ENCODE measurements at regions not wholly inside any gene's neighbourhood (a gene's known extent, or its start where the extent isn't known, plus 50 kb on each side); places are given as distances from the start of the nearest gene placed in this dataset.

DNA sequence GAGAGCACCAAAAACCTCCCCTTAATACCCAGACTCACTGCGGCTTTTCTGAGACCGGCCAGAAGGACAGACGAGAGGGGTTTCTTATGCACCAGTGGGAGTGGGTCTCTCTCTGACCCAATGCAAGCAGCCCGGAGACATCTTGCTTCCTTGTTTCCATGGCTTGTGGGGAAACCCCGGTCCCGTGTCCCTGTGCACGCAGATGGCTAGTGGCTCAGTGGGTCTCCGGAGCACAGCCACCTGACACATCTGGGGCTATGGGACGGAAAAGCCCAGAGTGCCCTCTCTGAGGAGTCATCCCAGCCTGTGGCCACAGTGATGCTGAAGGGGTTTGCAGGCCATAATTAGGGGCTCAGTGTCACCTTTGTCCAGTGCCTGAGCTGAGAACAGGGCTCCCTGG, 197.6 kb downstream of the PHETA1 start:
- TF ChIP-seq, protein P1, sequence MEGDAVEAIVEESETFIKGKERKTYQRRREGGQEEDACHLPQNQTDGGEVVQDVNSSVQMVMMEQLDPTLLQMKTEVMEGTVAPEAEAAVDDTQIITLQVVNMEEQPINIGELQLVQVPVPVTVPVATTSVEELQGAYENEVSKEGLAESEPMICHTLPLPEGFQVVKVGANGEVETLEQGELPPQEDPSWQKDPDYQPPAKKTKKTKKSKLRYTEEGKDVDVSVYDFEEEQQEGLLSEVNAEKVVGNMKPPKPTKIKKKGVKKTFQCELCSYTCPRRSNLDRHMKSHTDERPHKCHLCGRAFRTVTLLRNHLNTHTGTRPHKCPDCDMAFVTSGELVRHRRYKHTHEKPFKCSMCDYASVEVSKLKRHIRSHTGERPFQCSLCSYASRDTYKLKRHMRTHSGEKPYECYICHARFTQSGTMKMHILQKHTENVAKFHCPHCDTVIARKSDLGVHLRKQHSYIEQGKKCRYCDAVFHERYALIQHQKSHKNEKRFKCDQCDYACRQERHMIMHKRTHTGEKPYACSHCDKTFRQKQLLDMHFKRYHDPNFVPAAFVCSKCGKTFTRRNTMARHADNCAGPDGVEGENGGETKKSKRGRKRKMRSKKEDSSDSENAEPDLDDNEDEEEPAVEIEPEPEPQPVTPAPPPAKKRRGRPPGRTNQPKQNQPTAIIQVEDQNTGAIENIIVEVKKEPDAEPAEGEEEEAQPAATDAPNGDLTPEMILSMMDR (IDR thresholded peaks at IDR 0.05): no peak
- TF ChIP-seq POLR2AphosphoS5 (IDR thresholded peaks at IDR 0.05) (no peak), POLR2A (IDR thresholded peaks at IDR 0.05) (no peak)

Measured in sigmoid colon (tissue), 4 donors.